Ureter (tissue), 1 donor: ENCODE measurements at regions not wholly inside any gene's neighbourhood (a gene's known extent, or its start where the extent isn't known, plus 50 kb on each side); places are given as distances from the start of the nearest gene placed in this dataset.

Experiments
- DNase-seq: peaks from one replicate; pipeline ENCODE4 v3.0.0-alpha.2; 2020; ENCODE audit warnings: low spot score
- donor health status: DM: yes; HTN: yes; CAD: no.

DNA sequence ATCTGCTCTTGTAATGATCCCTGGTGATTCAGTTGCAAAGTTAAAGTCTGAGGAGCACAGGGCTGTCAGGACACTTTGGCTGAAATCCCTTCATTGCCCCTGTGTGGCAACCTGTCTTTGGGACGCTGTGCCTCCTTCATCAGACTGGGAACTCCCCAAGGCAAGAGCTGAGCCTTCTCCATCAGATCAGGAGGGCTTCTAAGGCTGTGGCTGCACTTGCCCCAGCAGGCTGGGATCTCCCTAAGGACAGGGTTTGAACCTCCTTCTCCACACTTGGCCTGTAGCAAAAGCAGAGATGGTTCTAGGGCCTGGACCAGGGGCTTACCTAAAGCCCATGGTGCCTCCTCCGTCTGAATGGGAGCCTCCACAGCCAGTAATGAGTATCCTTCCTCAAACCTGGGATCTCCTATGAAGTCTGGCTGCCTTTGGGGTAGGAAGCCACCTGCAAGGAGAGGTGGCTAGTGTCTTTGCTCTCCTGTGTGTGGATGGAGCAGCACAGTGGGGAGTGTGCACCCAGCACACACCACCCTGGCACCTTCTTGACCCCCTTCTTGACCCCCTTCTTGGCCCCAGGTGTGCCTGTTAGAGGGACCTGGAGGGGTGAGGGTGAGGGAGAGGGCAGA lies 79.0 kb upstream of the NKD1 start:
- DNase-seq: no peak

DNA sequence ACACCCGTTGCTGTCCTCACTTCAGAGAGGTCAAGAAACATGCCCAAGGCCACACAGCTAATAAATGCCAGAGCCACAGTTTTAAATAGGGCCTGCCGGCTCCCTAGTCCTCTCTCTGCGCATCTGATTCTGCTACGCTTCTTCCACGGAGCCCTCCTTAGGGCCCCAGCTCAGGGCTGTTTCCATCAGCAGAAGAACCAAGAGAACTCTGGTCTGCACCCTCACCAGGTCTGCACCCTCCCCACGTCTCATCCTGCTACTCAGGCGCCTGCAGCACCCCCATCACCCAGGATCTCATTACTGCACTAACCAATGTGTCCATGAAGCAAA lies 79.5 kb upstream of the NKD1 start:
- no peak for DNase-seq

DNA sequence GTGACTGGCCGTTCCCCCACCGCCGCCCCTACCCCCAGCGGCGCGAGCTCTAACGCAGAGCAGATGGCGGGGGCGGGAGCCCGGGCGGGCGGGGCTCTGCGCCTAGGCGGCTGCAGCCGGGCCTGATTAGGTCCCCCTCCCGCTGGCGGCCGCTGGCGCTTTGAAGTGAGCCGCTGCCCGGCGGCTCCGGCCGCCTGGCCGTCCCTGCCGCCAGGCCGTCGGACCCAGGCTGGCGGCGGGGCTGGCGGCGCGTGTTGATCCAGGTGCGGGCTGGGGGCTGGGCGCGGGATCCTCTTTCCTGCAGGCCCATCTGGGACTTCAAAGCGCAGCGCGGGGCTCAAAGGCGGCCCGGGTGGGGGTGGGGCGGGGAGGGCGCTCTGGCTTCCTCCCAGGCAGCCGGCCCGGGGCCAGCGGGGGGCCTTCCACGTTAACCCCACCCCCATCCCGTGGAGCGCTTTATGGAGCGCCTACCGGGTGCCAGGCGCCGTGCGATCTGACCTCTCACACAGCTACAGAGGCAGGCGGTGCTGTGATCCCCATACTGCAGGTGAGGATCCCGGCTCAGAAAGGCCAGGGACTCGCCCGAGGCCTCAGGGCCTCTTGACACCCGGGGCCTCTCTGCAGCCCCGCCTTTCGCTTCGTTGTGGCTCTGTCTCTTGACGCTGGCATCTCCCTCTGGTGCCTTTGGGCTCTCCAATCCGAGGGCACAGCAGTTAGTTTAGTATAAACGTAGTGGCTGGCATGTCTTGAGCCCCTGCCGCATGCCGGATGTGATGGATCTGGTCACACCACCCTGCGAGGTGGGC lies 80.0 kb upstream of the NKD1 start:
- no peak for DNase-seq

DNA sequence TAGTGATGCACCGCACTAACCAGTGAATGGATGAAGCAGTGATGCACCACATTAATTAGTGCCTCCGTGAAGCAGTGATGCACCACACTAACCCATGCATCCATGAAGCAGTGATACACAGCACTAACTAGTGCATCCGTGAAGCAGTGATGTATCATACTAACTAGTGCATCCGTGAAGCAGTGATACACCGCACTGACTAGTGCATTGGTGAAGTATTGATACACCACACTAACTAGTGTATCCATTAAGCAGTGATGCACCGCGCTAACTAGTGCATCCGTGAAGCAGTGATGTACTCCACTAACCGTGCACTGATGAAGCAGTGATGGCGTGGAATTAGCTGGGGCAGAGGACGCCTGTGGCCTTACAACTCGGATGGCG lies 80.6 kb upstream of the NKD1 start:
- DNase-seq: no peak

DNA sequence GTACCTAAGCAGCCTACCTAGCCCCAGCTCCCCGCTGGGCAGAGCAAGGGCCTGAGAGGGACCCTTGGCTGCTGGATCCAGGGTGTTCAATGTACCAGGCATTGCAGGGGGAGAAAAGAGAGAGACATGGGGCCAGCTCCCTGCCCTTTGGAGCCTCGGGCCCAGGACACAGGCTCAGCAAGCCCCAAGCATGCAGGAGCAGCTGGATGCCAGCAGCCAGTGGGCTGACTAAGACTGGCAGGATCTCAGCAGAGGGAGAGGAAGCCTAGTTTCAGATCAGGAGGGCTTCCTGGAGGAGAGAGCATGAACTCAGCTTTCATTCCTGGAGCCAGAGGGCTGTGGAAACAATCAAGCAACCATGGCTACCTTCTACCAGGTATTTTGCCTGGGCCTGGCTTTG lies 82.0 kb upstream of the NKD1 start:
- DNase-seq: no peak

DNA sequence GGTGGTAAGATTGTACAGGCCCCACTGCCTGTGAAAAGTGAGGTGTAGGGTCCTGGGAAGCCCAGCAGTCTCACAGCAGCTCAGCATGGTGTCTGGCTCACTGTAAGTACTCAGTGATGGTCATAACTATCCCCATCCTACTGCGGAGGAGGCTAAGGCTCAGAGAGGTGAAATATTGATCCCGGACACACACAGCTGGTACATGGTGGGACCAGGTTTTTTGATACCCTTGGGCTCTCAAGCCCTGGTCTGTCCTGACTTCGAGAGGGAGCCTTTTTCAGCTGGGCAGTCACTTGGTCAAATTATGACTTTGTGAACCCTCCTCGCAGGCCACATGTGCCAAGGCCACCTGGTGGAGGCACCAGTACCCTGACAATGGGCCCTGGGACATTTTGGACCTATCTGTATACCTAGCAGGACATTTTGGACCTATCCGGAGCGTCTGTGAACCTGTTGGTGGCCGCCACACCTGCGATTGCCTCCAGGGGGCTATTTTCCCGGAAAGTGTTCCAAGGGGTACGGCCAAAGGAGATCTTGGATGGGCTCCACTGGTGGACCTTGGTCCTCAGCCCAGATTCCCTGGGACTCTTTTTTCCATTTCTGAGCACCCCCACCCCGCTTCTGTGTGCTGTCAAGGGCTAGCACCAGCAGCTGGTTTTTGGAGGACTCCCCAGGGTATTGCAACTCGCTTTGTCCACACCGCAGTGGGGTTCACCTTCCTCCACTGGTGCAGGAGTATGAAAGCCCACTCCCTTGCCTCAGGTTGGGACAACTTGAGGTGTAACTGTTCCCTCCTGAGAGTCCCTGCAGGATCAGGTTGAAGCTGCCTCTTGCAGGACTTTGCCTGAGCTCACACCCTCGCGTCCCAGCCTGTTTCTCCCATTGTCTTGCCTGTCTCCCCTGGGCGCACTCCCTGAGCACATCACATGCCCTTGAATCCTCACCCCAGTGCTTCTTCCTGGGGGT lies 83.6 kb upstream of the NKD1 start:
- no peak for DNase-seq

DNA sequence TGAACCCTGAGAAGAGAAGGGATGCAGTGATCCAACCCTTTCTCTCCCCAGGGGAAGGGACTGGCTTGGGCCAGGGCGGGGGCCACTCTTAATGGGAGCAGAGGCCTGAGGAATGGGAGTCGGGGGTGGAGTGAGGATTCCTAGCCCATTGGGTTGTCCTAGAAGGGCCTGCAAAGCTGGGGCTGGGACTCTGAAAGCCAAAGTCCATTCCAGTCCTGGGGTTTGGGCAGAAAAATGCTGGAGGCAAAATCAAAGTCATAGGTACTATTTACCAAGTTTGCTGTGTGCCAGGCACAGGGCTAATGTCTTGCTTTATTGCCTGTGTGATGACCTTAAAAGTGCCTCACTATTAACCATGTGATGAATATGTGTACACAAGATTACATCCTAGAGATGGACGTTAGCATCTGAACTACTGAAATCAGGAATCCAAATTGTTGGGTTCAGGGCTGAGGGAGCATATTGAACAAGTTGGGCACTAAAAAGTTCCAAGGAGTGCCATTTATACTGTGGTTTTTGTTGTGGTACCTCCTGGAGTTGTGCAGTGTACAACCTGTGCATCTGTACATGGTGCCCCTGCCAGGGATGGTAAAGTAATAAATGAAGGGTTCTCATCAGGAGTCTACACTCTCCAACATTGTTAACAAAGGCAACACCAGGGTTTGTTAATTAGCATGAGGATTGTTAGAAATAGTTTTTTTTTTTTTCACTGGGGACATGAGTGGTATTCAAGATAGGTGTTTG lies 84.4 kb upstream of the NKD1 start:
- no peak for DNase-seq

DNA sequence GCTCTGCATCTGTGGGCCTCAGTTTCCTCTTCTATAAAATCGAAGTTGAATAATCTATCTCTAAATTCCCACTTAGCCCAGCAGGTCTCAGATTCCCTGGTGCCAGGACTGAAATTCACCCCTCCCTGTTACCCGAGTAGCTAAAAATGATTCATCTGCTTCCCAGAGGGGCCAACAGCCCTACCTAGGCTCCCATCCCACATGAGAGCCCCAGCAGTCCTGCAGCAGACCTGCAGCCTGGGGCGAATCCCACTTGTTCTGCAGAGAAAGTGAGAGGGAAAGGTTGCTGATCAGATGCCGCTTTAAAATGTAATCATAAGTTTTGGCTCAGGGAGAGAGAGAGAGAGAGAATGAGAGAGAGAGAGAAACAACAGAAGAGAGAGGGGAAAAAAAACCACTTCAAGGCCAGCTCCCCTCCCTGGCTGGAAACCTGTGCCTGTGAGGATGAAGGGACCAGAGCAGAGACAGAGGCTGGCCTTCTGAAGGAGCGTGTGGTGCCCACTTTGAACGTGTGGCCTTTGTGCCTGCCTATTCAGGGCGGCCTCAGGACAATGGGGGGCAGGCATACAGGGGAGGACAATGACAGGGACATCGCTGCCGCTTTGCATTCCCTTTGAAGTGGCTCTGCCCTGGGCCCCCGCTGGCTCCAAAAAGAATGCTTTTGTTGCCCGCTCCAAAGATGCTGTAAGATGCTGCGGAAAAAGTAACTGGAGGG lies 85.2 kb upstream of the NKD1 start:
- no peak for DNase-seq

DNA sequence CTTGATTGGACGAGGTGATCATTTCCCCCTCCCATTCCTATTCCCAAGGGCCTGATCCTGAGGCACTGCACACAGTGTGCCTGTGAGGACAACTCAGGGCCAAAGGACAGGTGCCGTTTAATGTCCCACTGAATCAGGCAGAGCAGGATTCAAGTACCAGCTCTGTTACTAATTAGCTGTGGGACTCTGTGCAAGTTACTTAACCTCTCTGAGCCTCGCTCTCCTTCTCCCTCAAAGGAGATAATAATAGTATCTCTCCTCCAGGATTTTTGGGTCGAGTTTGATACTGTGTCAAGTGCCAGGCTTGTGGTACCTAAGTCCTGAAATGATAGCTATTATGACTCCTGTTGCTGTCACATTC lies 86.8 kb upstream of the NKD1 start:
- no peak for DNase-seq

DNA sequence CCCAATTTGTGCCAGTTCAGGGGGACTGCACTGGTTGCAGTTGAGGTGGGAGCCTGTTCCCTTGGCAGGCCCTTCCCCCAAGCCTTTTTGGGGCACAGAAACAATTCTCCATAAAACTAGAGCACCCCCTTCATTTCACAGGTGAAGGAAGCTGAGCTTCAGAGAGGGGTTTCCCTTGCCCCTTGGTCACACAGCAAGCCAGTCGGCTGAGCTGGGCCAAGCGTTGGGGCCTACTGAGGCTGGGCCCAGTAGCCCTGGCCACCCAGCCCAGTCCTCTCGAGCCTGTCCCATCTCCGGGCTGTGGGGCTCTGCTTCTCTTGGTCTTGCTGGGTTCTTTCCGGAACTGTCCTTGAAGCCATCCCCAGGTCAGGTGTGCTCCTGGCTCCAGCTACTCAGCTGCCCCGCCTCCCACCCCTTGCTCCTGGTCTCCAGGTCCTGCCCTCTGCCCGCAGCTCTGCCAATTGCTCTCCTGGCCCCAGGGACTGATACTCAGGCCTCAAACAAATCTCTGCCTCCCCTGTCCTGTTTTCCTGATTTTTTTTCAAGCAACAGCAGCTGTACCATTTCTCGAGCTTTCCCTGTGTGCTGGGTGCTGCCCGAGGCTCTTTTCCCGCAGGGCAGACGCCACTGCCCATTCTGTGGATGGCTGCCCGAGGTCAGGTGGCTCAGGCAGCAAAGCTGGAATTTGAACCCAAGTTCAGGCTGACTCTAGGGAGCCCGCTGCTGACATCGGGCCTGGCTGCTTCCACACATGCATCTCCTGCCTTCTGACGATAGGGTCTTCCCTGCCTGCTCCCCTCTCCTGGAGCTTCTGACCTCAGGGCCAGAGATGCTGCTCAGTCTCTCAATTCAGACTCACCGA lies 87.4 kb upstream of the NKD1 start:
- DNase-seq: no peak

DNA sequence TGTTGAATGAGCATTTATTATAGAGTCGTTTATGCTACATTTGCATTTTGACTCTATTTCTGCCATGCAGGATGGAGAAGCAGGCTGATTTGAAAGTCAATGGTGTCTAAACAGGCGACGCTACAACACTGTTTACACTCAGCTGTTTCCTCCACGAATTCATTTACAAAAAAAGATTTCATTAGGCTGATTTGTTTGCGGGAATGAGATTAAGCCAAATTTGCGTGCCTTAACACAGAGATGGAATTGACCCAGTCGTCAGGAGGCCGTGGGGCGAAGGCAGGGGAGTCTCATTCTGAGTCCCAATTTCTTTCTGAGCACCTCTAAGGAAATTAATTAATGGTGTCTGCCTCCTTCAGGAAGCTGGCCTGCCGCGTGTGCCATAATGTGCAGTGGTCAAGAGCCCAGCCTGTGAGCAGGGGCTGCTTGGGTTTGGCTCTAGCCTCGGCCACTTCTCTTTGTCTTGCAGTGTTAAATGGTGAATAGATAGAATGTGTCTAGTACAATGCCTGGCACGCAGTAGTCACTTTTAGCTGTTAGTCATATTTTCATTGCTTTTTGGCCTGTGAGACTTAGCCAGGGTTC lies 88.6 kb upstream of the NKD1 start:
- DNase-seq: no peak

DNA sequence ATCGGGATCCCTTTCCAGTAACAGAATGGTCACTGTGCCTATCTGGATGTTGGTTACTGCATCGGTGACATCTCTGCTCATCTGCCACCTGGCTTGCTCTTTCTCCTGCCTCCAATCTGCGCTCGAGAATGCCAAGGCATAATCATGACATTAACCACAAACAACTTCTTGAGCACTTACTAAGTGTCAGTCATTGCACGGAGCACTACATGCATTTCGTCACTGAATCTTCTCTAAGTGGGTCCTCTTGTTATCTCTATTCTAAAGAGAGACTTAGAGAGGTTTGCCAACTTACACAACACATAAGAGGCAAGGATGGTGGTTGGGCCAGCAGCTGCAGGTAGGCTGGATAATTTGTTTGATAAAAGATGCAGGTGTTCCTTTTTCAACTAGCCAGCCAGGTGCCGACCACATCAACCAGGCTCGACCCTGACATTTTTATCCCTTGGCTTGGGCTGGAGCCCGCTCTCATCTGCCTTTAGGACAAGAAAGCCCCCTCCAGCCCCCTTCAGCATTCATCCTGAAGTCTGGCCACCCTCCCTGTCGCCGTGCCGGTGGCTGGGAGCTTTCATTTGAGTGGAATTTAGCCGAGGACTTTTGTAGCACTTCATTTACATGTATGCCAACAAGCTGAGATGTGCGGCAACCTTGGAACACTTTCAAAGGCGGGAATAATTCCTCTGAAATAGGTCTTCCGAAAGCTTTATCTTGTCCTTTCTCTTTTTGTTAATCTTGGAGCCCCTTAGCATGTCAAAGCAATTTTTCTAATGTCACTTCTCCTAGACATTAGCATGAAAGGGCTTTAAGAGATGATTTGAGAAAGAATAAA lies 89.3 kb upstream of the NKD1 start:
- no peak for DNase-seq

DNA sequence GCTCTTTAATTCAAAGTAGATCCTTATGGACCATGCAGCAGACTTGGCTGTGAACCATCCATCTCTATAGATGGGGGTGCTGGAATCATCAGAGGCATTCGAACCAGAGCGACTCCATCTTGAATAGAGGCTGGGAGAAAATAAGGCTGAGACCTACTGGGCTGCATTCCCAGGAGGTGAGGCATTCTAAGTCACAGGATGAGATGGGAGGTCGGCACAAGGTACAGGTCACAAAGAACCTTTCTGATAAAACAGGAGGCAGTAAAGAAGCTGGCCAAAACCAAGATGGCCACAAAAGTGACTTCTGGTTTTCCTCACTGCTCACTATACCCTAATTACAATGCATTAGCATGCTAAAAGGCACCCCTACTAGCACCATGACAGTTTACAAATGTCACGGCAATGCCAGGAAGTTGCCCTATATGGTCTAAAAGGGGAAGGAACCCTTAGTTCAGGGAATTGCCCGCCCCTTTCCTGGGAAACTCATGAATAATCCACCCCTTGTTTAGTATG lies 89.2 kb upstream of the BRD7 start:
- DNase-seq: no peak

DNA sequence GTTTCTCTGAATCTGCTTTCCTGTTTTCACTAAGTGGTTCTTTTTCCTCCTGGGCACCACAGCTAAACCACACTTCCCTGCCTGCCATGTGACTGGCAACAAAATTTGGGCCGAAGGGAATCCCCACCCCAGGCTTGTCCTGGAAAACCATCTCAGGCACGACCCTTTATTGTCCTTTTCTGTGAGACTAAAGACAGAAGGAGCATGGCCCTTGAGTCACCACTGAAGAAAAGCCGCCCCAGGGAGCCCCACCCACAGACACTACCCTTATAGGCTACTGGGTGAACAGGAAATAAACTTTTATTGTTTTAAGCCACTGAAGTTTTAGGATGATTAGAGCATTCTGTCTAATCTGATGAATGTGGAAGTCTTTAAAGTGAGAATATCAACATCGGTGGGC lies 88.6 kb upstream of the BRD7 start:
- no peak for DNase-seq

DNA sequence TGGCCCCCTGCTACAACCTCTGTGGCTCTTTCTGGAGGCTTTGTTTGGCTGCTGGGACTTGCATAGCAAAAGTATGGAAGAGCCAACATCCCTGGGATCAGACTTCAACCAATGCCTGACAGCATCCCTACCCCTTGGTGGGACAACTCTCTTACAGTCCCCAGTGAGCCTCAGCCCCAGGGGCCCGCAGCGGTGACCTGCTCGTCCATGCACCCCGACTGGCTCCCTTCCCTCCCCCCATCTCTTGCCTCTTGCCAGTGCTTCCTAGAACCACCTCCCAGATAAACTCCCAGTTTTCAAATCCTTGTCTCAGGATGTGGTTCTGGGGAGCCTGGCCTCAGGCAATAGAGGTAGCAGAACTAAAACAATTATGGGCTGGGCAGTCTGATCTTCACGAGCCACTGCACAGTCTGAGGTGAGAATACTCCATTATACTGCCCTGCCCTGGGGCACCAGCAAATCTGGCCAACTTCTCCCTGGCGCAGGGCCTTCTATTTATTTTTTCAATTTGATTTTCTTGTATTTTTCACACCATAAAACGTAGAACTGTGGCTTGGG lies 86.6 kb upstream of the BRD7 start:
- DNase-seq: no peak

DNA sequence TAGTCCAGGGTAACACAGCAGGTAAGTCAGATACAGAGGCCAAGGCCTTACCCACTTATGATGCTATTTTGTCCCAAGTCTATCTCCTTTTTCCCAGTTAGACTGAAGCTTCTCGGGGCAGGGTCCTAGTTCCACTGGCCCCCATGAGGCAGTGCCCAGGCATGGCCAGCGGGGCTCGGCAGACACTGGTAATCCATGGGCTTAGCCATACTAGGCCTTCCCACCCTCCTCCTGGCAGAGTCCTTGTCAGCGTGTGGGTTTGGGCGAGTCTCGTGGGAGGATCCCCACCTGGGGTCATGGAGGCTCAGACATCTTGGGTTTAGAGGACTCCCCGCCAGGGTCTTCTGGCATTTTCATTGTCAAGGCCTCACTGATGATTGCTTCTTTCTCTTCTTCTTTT lies 84.7 kb upstream of the BRD7 start:
- DNase-seq: no peak

DNA sequence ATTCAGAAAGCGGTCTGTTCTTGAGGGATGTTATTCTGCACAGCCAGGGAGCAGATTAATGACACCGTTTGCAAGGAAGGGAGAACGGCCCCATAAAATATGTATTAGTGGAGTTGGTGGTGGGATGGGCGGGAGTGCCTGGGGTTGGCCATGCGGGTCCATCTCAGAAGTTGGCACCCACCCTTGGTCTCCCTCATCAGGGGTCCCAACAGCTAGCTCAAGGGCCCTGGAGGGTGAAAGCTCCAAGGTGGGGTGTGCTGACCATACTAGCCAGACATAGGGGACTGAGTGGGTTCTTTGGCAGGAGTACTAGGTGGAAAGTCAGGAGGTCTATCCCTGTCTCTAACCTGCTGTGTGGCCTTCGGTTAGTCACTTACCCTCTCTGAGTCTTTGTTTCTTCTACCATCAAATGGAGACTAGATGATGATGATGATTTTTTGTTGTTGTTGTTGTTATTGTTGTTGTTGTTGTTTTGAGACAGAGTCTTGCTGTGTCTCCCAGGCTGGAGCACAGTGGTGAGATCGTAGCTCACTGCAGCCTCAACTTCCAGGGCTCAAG lies 83.2 kb upstream of the BRD7 start:
- no peak for DNase-seq

DNA sequence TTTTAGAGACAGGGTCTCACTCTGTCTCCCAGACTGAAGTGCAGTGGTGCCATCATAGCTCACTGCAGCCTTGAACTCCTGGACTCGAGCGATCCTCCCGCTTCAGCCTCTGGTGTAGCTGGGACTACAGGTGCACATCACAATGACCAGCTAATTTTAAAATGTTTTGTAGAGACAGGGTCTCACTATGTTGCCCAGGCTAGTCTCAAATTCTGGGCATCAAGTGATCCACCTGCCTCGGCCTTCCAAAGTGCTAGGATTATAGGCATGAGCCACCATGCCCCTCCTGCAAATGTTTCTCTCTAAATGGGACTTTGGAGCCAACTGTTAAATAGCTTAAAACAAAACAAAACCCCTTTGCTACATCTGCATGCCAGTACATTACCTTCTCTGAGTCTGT lies 82.2 kb upstream of the BRD7 start:
- no peak for DNase-seq
